Vagina (tissue), 2 donors: ENCODE measurements at regions not wholly inside any gene's neighbourhood (a gene's known extent, or its start where the extent isn't known, plus 50 kb on each side); places are given as distances from the start of the nearest gene placed in this dataset.

Experiments
- DNase-seq, 2 donors: peaks; one replicate each; pipeline ENCODE4 v3.0.0-alpha.2; 2017; ENCODE audit errors: extremely low spot score in 2 of 2
- H3K27ac ChIP-seq: fragments of 200-600 bp; sonication (generic); one replicate; pipeline ENCODE4 v1.5.1; 2019
- H3K27me3 ChIP-seq: fragments of 200-600 bp; sonication (generic); one replicate; pipeline ENCODE4 v1.5.1; 2019
- H3K36me3 ChIP-seq, 2 donors: fragments of 200-600 bp; sonication (generic); one replicate each; pipeline ENCODE4 v1.5.1; 2017 to 2019
- H3K4me1 ChIP-seq: fragments of 200-600 bp; sonication (generic); one replicate; pipeline ENCODE4 v1.5.1; 2019
- H3K4me3 ChIP-seq, 2 donors: fragments of 200-600 bp; sonication (generic); 1 replicate in 1 of 2; 2 replicates in 1 of 2; pipeline ENCODE4 v1.5.1; 2016 to 2019
- H3K9me3 ChIP-seq: fragments of 200-600 bp; sonication (generic); one replicate; pipeline ENCODE4 v1.5.1; 2019
- CTCF ChIP-seq, 3 experiments: fragments of 450-650 bp in 2 of 3; fragments of 200-600 bp in 1 of 3; sonication (generic) in 1 of 3; IDR thresholded peaks; one replicate each; pipeline ENCODE4 v1.5.1; 2017 to 2019; ENCODE audit warnings: antibody characterized with exemption in 3 of 3, mild to moderate bottlenecking in 2 of 3, moderate library complexity in 2 of 3
- POLR2A ChIP-seq, 2 donors: fragments of 450-650 bp; IDR thresholded peaks; one replicate each; pipeline ENCODE4 v1.6.1; 2017; ENCODE audit warnings: antibody characterized with exemption in 2 of 2, mild to moderate bottlenecking in 2 of 2, moderate library complexity in 2 of 2
- POLR2AphosphoS5 ChIP-seq, 2 donors: sonication (generic); formaldehyde crosslinking; IDR thresholded peaks; one replicate each; pipeline ENCODE4 v1.9.0; 2017; ENCODE audit warnings: antibody characterized with exemption in 2 of 2, mild to moderate bottlenecking in 2 of 2, low read depth in 1 of 2; ENCODE audit not compliant: insufficient read depth in 1 of 2
- intact Hi-C: fragments of 100-400 bp; cut with DNase I; formaldehyde crosslinking; loops from one replicate; pipeline ENCODE4 v1.15.1; 2023

GRCh38 chr2:234329202-234329960 lies 167.5 kb downstream of the ARL4C start:
- Histone ChIP-seq H3K27ac (no peak overlapping the region), H3K36me3 (no peaks in the 10 kb centered on the region), H3K27me3 (no peaks in the 10 kb centered on the region), H3K4me3 (no peak overlapping the region), H3K9me3 (no peaks in the 10 kb centered on the region), H3K4me1 (peaks cover 4% of the 10 kb centered on the region)
- TF ChIP-seq POLR2A (IDR thresholded peaks at IDR 0.05) = no peak
- DNase-seq = peak in 1 of 2 donors; percentile 72
- intact Hi-C loops = no loop called here

GRCh38 chr2:234328444-234328990 lies 168.4 kb downstream of the ARL4C start:
- Histone ChIP-seq H3K27ac (no peak overlapping the region), H3K9me3 (no peaks in the 10 kb centered on the region), H3K36me3 (no peaks in the 10 kb centered on the region), H3K4me3 (no peak overlapping the region), H3K4me1 (no peaks in the 10 kb centered on the region), H3K27me3 (no peaks in the 10 kb centered on the region)
- intact Hi-C loops = no loop called here
- no peak for DNase-seq
- TF ChIP-seq POLR2AphosphoS5 (IDR thresholded peaks at IDR 0.05; ENCODE audit: insufficient read depth in 1 of 2, low read depth in 1 of 2) (no peak), CTCF (IDR thresholded peaks at IDR 0.05) (no peak), POLR2A (IDR thresholded peaks at IDR 0.05) (no peak)

- Histone ChIP-seq H3K4me3 (no peak overlapping the region), H3K36me3 (no peaks in the 10 kb centered on the region), H3K4me1 (no peaks in the 10 kb centered on the region), H3K27ac (no peak overlapping the region), H3K27me3 (no peaks in the 10 kb centered on the region), H3K9me3 (no peaks in the 10 kb centered on the region)
- DNase-seq = no peak
- no peak for TF ChIP-seq CTCF (IDR thresholded peaks at IDR 0.05)
- no peak for TF ChIP-seq POLR2AphosphoS5 (IDR thresholded peaks at IDR 0.05; ENCODE audit: insufficient read depth in 1 of 2, low read depth in 1 of 2)
- no peak for TF ChIP-seq POLR2A (IDR thresholded peaks at IDR 0.05)
- intact Hi-C loops = no loop called here
Observed at GRCh38 chr2:234326694-234327093, 170.2 kb downstream of the ARL4C start.

- Histone ChIP-seq H3K27ac (no peak overlapping the region), H3K4me1 (no peaks in the 10 kb centered on the region), H3K9me3 (no peaks in the 10 kb centered on the region), H3K4me3 (no peak overlapping the region), H3K36me3 (no peaks in the 10 kb centered on the region), H3K27me3 (no peaks in the 10 kb centered on the region)
- TF ChIP-seq POLR2A (IDR thresholded peaks at IDR 0.05) (no peak), POLR2AphosphoS5 (IDR thresholded peaks at IDR 0.05; ENCODE audit: insufficient read depth in 1 of 2, low read depth in 1 of 2) (no peak), CTCF (IDR thresholded peaks at IDR 0.05) (no peak)
- peak in 1 of 2 donors; percentile 18 for DNase-seq
- intact Hi-C loops = no loop called here
Observed at GRCh38 chr2:234324116-234324515, 172.8 kb downstream of the ARL4C start.

- TF ChIP-seq POLR2AphosphoS5 (IDR thresholded peaks at IDR 0.05; ENCODE audit: insufficient read depth in 1 of 2, low read depth in 1 of 2) (no peak), CTCF (IDR thresholded peaks at IDR 0.05) (no peak), POLR2A (IDR thresholded peaks at IDR 0.05) (no peak)
- Histone ChIP-seq H3K4me3 (no peak overlapping the region), H3K27ac (no peak overlapping the region), H3K4me1 (no peaks in the 10 kb centered on the region), H3K9me3 (no peaks in the 10 kb centered on the region), H3K27me3 (no peaks in the 10 kb centered on the region), H3K36me3 (no peaks in the 10 kb centered on the region)
- intact Hi-C loops = no loop called here
- DNase-seq = no peak
Observed at GRCh38 chr2:234322766-234323465, 174.0 kb downstream of the ARL4C start.
